Astrocyte (in vitro differentiated cells and primary cell): ENCODE measurements at regions not wholly inside any gene's neighbourhood (a gene's known extent, or its start where the extent isn't known, plus 50 kb on each side); places are given as distances from the start of the nearest gene placed in this dataset.

Source experiments
- EZH2 ChIP-seq: IDR thresholded peaks from 2 replicates; pipeline ENCODE4 v1.6.1; 2012; ENCODE audit warnings: mild to moderate bottlenecking, low read length, inconsistent platforms; ENCODE audit not compliant: insufficient read depth
- TF ChIP-seq, protein P1 (sequence below): IDR thresholded peaks from 2 replicates; pipeline ENCODE4 v1.5.1; 2011; ENCODE audit warnings: low read depth, mild to moderate bottlenecking, inconsistent platforms, low read length, moderate library complexity; ENCODE audit not compliant: insufficient read depth

DNA sequence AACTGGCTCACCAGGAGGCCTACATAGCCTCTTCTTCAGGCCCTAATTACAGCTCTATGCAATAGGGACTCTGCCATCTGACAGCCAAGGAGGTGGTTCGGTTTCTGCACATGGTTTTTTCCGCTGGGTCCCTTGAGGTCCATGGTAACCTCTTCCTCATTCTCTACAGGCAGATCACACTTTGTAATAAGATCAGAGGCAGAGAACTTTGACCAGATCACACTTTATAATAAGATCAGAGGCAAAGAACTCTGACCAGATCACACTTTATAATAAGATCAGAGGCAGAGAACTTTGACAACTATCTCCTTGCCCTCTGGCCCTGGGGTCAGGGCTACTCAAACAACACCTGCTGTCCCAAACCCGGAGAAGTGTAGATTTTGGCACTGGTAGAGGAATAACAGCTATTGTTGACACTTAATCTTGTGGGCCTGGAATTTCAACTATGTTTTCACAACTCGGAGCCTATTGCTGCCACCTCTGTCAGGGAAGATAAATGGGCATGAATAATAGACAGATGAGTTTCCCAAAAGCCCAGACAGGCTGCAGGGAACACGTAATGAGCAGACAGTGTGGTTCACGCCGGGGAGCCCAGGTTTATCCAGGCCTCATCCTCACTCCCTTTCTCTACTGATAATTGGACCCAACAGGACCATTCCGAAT, 246.1 kb downstream of the UQCRFS1 start:
- TF ChIP-seq, protein P1, sequence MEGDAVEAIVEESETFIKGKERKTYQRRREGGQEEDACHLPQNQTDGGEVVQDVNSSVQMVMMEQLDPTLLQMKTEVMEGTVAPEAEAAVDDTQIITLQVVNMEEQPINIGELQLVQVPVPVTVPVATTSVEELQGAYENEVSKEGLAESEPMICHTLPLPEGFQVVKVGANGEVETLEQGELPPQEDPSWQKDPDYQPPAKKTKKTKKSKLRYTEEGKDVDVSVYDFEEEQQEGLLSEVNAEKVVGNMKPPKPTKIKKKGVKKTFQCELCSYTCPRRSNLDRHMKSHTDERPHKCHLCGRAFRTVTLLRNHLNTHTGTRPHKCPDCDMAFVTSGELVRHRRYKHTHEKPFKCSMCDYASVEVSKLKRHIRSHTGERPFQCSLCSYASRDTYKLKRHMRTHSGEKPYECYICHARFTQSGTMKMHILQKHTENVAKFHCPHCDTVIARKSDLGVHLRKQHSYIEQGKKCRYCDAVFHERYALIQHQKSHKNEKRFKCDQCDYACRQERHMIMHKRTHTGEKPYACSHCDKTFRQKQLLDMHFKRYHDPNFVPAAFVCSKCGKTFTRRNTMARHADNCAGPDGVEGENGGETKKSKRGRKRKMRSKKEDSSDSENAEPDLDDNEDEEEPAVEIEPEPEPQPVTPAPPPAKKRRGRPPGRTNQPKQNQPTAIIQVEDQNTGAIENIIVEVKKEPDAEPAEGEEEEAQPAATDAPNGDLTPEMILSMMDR, result no peak
- no peak for TF ChIP-seq EZH2
